Endothelial cell of umbilical vein (primary cell): ENCODE measurements at regions not wholly inside any gene's neighbourhood (a gene's known extent, or its start where the extent isn't known, plus 50 kb on each side); places are given as distances from the start of the nearest gene placed in this dataset.

Experiments used
- EZH2 ChIP-seq: IDR thresholded peaks from 2 replicates; pipeline ENCODE4 v1.6.1; 2012; ENCODE audit warnings: borderline replicate concordance, low read depth, mild to moderate bottlenecking, moderate library complexity, low read length, inconsistent platforms; ENCODE audit not compliant: severe bottlenecking
- POLR2A ChIP-seq: IDR thresholded peaks from 2 replicates; pipeline ENCODE4 v1.6.1; 2012; ENCODE audit warnings: low read depth, mild to moderate bottlenecking, control low read depth, low read length
- POLR2AphosphoS5 ChIP-seq: IDR thresholded peaks from 2 replicates; pipeline ENCODE4 v1.6.1; 2012; ENCODE audit warnings: low read depth, mild to moderate bottlenecking, control low read depth, low read length, moderate library complexity; ENCODE audit not compliant: insufficient read depth
- TF ChIP-seq, protein P1 (sequence below), 2 donors: IDR thresholded peaks; 1 replicate in 1 of 2; 2 replicates in 1 of 2; pipeline ENCODE4 v1.5.1; 2011; ENCODE audit warnings: low read length in 2 of 2, mild to moderate bottlenecking in 2 of 2, moderate library complexity in 2 of 2, control low read depth in 1 of 2, inconsistent platforms in 1 of 2, low read depth in 1 of 2; ENCODE audit not compliant: insufficient read depth in 1 of 2; ENCODE audit errors: extremely low read depth in 1 of 2

DNA sequence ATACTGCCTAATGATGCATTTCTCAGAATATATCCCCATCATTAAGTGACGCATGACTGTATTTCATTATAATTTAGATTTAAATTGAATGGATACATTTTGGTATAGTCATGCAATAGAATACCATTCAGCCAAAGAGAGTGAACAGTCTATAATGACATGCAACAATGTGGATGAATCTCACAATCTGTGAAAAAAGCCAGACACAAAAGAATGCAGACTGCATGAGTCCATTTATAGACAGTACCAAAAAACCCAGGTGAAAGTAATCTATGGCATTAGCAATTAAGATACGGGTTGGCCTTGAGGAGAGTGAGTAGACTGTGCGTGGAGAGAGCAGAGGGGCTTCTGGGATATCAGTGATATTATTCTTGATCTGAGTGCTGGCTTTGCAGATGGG, 239.7 kb upstream of the PGRMC2 start:
- TF ChIP-seq EZH2 (no peak), POLR2A (no peak), POLR2AphosphoS5 (no peak)
- TF ChIP-seq, protein P1, sequence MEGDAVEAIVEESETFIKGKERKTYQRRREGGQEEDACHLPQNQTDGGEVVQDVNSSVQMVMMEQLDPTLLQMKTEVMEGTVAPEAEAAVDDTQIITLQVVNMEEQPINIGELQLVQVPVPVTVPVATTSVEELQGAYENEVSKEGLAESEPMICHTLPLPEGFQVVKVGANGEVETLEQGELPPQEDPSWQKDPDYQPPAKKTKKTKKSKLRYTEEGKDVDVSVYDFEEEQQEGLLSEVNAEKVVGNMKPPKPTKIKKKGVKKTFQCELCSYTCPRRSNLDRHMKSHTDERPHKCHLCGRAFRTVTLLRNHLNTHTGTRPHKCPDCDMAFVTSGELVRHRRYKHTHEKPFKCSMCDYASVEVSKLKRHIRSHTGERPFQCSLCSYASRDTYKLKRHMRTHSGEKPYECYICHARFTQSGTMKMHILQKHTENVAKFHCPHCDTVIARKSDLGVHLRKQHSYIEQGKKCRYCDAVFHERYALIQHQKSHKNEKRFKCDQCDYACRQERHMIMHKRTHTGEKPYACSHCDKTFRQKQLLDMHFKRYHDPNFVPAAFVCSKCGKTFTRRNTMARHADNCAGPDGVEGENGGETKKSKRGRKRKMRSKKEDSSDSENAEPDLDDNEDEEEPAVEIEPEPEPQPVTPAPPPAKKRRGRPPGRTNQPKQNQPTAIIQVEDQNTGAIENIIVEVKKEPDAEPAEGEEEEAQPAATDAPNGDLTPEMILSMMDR (IDR thresholded peaks at IDR 0.05; ENCODE audit: extremely low read depth in 1 of 2, insufficient read depth in 1 of 2, low read depth in 1 of 2, low read length in 2 of 2) = no peak
